B cell (primary cell): ENCODE measurements at regions not wholly inside any gene's neighbourhood (a gene's known extent, or its start where the extent isn't known, plus 50 kb on each side); places are given as distances from the start of the nearest gene placed in this dataset.

Source experiments
- ATAC-seq: fragments of 200-7000 bp; cut with Tn5 transposase; one replicate; pipeline ENCODE4 v1.10.0; 2021; ENCODE audit warnings: low read depth, mild to moderate bottlenecking, moderate number of reproducible peaks, moderate library complexity
- CTCF ChIA-PET: fragments of 350-600 bp; sonication (Branson Sonifier 250); formaldehyde crosslinking; loops from one replicate; lab custom pipeline; 2021; ENCODE audit warnings: antibody characterized with exemption, inconsistent platforms; lab: Charles Lee
- POLR2A ChIA-PET: fragments of 350-600 bp; sonication (Branson Sonifier 250); formaldehyde crosslinking; loops from one replicate; lab custom pipeline; 2021; ENCODE audit warnings: antibody characterized with exemption; lab: Charles Lee
- DNase-seq: peaks from one replicate; pipeline ENCODE4 v3.0.0; 2013
- H2AFZ ChIP-seq: 2 replicates; pipeline ENCODE4 v1.6.1; 2012; ENCODE audit warnings: mild to moderate bottlenecking, low read depth, low read length; ENCODE audit not compliant: insufficient read depth, poor library complexity, severe bottlenecking
- H3K27ac ChIP-seq, 2 donors: 1 replicate in 1 of 2; 2 replicates in 1 of 2; pipeline ENCODE4 v1.5.1; 2012 to 2013; ENCODE audit warnings: low read length in 2 of 2, mild to moderate bottlenecking in 2 of 2, moderate library complexity in 1 of 2
- H3K27me3 ChIP-seq, 4 experiments: fragments of 200-600 bp in 1 of 4; sonication (generic) in 1 of 4; replicated peaks in 1 of 4; 1 replicate in 2 of 4; 2 replicates in 2 of 4; pipeline versions ENCODE4 v1.6.1 to v1.7.0; 2013 to 2016; ENCODE audit warnings: low read length in 3 of 4, mild to moderate bottlenecking in 2 of 4, mixed read lengths in 1 of 4, moderate library complexity in 1 of 4; ENCODE audit not compliant: insufficient read depth in 4 of 4, control insufficient read depth in 3 of 4; ENCODE audit errors: control extremely low read depth in 1 of 4
- H3K36me3 ChIP-seq, 2 experiments: replicated peaks in 1 of 2; 1 replicate in 1 of 2; 2 replicates in 1 of 2; pipeline versions ENCODE4 v1.6.1 to v1.7.1; 2013; ENCODE audit warnings: low read length in 1 of 2; ENCODE audit not compliant: insufficient read depth in 2 of 2, control insufficient read depth in 1 of 2; ENCODE audit errors: control extremely low read depth in 1 of 2, extremely low read depth in 1 of 2
- H3K4me1 ChIP-seq, 2 donors: fragments of 200-600 bp in 1 of 2; sonication (generic) in 1 of 2; 1 replicate in 1 of 2; 2 replicates in 1 of 2; pipeline versions ENCODE4 v1.5.1 to v1.6.1; 2013 to 2017; ENCODE audit warnings: low read length in 2 of 2; ENCODE audit not compliant: control insufficient read depth in 2 of 2, insufficient read depth in 2 of 2
- H3K4me2 ChIP-seq: replicated peaks from 2 replicates; pipeline ENCODE3; 2012; ENCODE audit warnings: mild to moderate bottlenecking, low read depth, low read length; ENCODE audit not compliant: poor library complexity, severe bottlenecking
- H3K4me3 ChIP-seq, 5 experiments: fragments of 200-600 bp in 1 of 5; sonication (generic) in 1 of 5; 1 replicate in 3 of 5; 2 replicates in 2 of 5; pipeline versions ENCODE4 v1.5.1 to v1.7.0; 2011 to 2016; ENCODE audit warnings: low read length in 4 of 5, mild to moderate bottlenecking in 4 of 5, low read depth in 2 of 5, control low read depth in 1 of 5, moderate library complexity in 1 of 5; ENCODE audit not compliant: insufficient read depth in 1 of 5; ENCODE audit errors: control extremely low read depth in 1 of 5, extremely low read depth in 1 of 5
- H3K79me2 ChIP-seq: fragments of 200-600 bp; sonication (generic); one replicate; pipeline ENCODE4 v1.6.0; 2016; ENCODE audit warnings: low read length; ENCODE audit not compliant: control insufficient read depth, insufficient read depth
- H3K9ac ChIP-seq: fragments of 200-600 bp; sonication (generic); 2 replicates; pipeline ENCODE4 v1.6.1; 2017; ENCODE audit warnings: mild to moderate bottlenecking, low read length, moderate library complexity
- H3K9me3 ChIP-seq, 3 donors: one replicate each; pipeline versions ENCODE4 v1.6.1 to v1.7.1; 2013; ENCODE audit warnings: low read length in 2 of 3; ENCODE audit not compliant: control insufficient read depth in 2 of 3, insufficient read depth in 1 of 3; ENCODE audit errors: control extremely low read depth in 1 of 3
- H4K20me1 ChIP-seq: 2 replicates; pipeline ENCODE4 v1.6.0; 2012; ENCODE audit warnings: mild to moderate bottlenecking, low read length; ENCODE audit not compliant: insufficient read depth, control insufficient read depth, poor library complexity, severe bottlenecking
- H3K27ac Mint-ChIP-seq: one replicate; pipeline ENCODE4 v1.8.0; 2021; ENCODE audit warnings: mixed read lengths
- H3K27me3 Mint-ChIP-seq: one replicate; pipeline ENCODE4 v1.8.0; 2021; ENCODE audit warnings: mixed read lengths
- H3K4me1 Mint-ChIP-seq: one replicate; pipeline ENCODE4 v1.8.0; 2021; ENCODE audit warnings: mixed read lengths
- H3K4me3 Mint-ChIP-seq: one replicate; pipeline ENCODE4 v1.8.0; 2021; ENCODE audit warnings: mixed read lengths
- H3K9me3 Mint-ChIP-seq: one replicate; pipeline ENCODE4 v1.8.0; 2022; ENCODE audit warnings: mixed read lengths; ENCODE audit not compliant: insufficient read depth
- EZH2 ChIP-seq: IDR thresholded peaks from 2 replicates; pipeline ENCODE4 v1.6.1; 2012; ENCODE audit warnings: borderline replicate concordance, low read depth, mild to moderate bottlenecking, moderate library complexity, low read length; ENCODE audit not compliant: insufficient read depth, poor library complexity, severe bottlenecking
- WGBS: methylation state at CpG from one replicate; pipeline ENCODE4 v1.1.5; 2013; ENCODE audit warnings: missing lambda C conversion rate; ENCODE audit not compliant: insufficient coverage; 5-methylcytosine and 5-hydroxymethylcytosine counted together
- intact Hi-C: fragments of 100-400 bp; cut with micrococcal nuclease; formaldehyde crosslinking; loops from one replicate; pipeline ENCODE4 v1.10.0; 2022
- TF ChIP-seq, protein P1 (sequence below): fragments of 200-600 bp; IDR thresholded peaks from one replicate; pipeline ENCODE4 v1.8.0; 2022; ENCODE audit warnings: antibody characterized with exemption, mild to moderate bottlenecking

GRCh38 chr12:42767998-42768397, 178.5 kb upstream of the PRICKLE1 start:
- H3K79me2 ChIP-seq = no peaks in the 10 kb centered on the region
- H4K20me1 ChIP-seq = no peaks in the 10 kb centered on the region
- H3K27me3 ChIP-seq = no peaks in the 10 kb centered on the region
- intact Hi-C loops = no loop called here
- TF ChIP-seq, protein P1, sequence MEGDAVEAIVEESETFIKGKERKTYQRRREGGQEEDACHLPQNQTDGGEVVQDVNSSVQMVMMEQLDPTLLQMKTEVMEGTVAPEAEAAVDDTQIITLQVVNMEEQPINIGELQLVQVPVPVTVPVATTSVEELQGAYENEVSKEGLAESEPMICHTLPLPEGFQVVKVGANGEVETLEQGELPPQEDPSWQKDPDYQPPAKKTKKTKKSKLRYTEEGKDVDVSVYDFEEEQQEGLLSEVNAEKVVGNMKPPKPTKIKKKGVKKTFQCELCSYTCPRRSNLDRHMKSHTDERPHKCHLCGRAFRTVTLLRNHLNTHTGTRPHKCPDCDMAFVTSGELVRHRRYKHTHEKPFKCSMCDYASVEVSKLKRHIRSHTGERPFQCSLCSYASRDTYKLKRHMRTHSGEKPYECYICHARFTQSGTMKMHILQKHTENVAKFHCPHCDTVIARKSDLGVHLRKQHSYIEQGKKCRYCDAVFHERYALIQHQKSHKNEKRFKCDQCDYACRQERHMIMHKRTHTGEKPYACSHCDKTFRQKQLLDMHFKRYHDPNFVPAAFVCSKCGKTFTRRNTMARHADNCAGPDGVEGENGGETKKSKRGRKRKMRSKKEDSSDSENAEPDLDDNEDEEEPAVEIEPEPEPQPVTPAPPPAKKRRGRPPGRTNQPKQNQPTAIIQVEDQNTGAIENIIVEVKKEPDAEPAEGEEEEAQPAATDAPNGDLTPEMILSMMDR = no peak
- TF ChIP-seq EZH2 = no peak
- H3K9me3 Mint-ChIP-seq = peaks cover 2% of the 10 kb centered on the region
- H3K4me2 ChIP-seq = no peak overlapping the region
- no peaks in the 10 kb centered on the region for H3K4me1 ChIP-seq
- no peak overlapping the region for H3K9ac ChIP-seq
- H3K27ac Mint-ChIP-seq = no peak overlapping the region
- no peak overlapping the region for H3K4me3 ChIP-seq
- H3K36me3 ChIP-seq = no peaks in the 10 kb centered on the region
- H3K4me1 Mint-ChIP-seq = no peaks in the 10 kb centered on the region
- POLR2A ChIA-PET = no interaction called here
- no peak overlapping the region for H3K4me3 Mint-ChIP-seq
- no peak for DNase-seq
- 86% methylated on average over 4 of the region's 4 CpGs for WGBS
- no peak overlapping the region for H3K27ac ChIP-seq
- peaks cover 0 to 6% (median 0%) of the 10 kb centered on the region in 3 donors for H3K9me3 ChIP-seq
- no peak for ATAC-seq
- no peaks in the 10 kb centered on the region for H3K27me3 Mint-ChIP-seq
- CTCF ChIA-PET = no interaction called here
- H2AFZ ChIP-seq = no peak overlapping the region

GRCh38 chr12:42767326-42767954, 177.9 kb upstream of the PRICKLE1 start:
- H3K4me3 ChIP-seq = no peak overlapping the region
- 98% methylated on average over 6 of the region's 7 CpGs for WGBS
- no peaks in the 10 kb centered on the region for H3K4me1 ChIP-seq
- H3K27ac ChIP-seq = no peak overlapping the region
- H3K4me3 Mint-ChIP-seq = no peak overlapping the region
- no peaks in the 10 kb centered on the region for H3K27me3 ChIP-seq
- H3K79me2 ChIP-seq = no peaks in the 10 kb centered on the region
- H3K4me2 ChIP-seq = no peak overlapping the region
- no peak overlapping the region for H2AFZ ChIP-seq
- ATAC-seq = no peak
- no peak for DNase-seq
- no peaks in the 10 kb centered on the region for H4K20me1 ChIP-seq
- H3K4me1 Mint-ChIP-seq = peaks cover 2% of the 10 kb centered on the region
- ChIA-PET POLR2A (no interaction called here), CTCF (no interaction called here)
- intact Hi-C loops = no loop called here
- H3K36me3 ChIP-seq = no peaks in the 10 kb centered on the region
- no peak overlapping the region for H3K27ac Mint-ChIP-seq
- peaks cover 2% of the 10 kb centered on the region for H3K9me3 Mint-ChIP-seq
- peaks cover 3% of the 10 kb centered on the region for H3K27me3 Mint-ChIP-seq
- no peak overlapping the region for H3K9ac ChIP-seq
- TF ChIP-seq EZH2 = no peak
- TF ChIP-seq, protein P1 = no peak
- peaks cover 0 to 3% (median 0%) of the 10 kb centered on the region in 3 donors for H3K9me3 ChIP-seq
